ENCODE measurements at regions not wholly inside any gene's neighbourhood (a gene's known extent, or its start where the extent isn't known, plus 50 kb on each side); places are given as distances from the start of the nearest gene placed in this dataset.

DNA sequence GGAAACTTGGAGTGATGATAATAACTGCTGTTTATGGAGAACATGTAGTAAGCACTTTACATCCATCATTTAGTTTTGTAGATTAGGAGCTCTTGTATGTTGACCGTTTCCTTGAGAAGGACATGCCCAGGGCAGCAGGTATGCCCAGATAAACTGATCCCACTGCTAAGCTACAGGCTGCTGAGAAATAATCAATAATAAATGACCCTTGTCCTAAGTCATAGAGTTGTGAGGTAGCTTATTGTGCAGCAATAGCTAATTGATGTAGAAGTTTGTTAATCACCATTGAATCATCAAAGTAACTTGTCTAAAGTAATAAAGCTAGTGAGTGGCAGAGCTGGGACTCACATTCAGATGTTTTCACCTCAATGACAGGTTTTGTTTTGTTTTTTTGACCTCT is 287.2 kb upstream of the CYRIA start:
- TF ChIP-seq EZH2 (IDR thresholded peaks at IDR 0.05; ENCODE audit: low read length), result no peak
- TF ChIP-seq, protein P1, sequence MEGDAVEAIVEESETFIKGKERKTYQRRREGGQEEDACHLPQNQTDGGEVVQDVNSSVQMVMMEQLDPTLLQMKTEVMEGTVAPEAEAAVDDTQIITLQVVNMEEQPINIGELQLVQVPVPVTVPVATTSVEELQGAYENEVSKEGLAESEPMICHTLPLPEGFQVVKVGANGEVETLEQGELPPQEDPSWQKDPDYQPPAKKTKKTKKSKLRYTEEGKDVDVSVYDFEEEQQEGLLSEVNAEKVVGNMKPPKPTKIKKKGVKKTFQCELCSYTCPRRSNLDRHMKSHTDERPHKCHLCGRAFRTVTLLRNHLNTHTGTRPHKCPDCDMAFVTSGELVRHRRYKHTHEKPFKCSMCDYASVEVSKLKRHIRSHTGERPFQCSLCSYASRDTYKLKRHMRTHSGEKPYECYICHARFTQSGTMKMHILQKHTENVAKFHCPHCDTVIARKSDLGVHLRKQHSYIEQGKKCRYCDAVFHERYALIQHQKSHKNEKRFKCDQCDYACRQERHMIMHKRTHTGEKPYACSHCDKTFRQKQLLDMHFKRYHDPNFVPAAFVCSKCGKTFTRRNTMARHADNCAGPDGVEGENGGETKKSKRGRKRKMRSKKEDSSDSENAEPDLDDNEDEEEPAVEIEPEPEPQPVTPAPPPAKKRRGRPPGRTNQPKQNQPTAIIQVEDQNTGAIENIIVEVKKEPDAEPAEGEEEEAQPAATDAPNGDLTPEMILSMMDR (optimal IDR thresholded peaks at IDR 0.05 in 1 of 3, IDR thresholded peaks at IDR 0.05 in 1 of 3, conservative IDR thresholded peaks at IDR 0.05 in 1 of 3; ENCODE audit: extremely low read depth in 1 of 3, insufficient read depth in 2 of 3, low read length in 3 of 3), result no peak
